Activated CD4-positive, alpha-beta T cell treated with anti-CD3 and anti-CD28 coated beads for 48 hours (primary cell): ENCODE measurements at regions not wholly inside any gene's neighbourhood (a gene's known extent, or its start where the extent isn't known, plus 50 kb on each side); places are given as distances from the start of the nearest gene placed in this dataset.
A peak's percentile ranks its signal among the peaks of the same experiment; 100 is the strongest.
"Not testable (repeated sequence)": the region's sequence is repeated elsewhere in the genome, so short reads cannot be mapped to it uniquely, and the experiment has no call there.

Experiments used
- DNase-seq: peaks from one replicate; pipeline ENCODE4 v3.0.0-alpha.2; 2020

DNA sequence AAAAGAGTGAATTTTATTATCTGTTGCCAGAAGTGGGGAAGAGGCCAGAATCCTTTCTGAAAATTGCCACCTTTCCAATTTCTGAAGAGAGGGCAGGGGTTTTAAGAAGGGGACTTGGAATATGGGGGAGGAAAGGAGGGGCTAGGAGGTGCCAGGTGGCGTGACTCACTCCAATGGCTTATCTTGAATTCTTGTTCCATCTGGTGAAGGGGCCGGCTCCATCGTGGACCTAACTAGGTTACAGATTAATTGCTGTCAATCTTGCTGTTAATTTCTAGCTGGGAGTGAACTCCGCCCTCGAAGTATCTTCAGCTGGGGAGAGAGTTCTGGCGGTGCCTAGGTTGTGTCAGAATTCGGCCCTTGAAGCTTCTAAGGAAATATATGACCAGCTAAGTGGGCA lies 138.7 kb downstream of the YTHDC2 start:
- no peak for DNase-seq

DNA sequence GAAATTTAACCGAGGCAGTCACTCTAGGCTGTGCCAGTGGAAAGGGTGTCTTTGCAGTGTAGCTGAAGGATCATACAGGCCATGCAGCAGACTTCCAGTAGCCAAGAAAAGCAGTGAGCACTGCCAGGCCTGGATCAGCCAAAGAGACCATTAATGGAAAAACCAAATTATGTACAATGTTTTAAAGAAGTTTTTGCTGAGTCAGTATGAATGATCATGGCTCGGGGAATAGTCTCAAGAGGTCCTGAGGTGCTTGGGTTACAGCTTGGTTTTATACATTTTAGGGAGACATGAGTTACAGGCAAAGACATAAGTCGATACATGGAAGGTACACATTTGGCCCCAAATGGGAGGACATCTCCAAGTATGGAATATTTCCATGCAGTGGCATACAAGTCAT lies 141.3 kb downstream of the YTHDC2 start:
- DNase-seq = no peak

DNA sequence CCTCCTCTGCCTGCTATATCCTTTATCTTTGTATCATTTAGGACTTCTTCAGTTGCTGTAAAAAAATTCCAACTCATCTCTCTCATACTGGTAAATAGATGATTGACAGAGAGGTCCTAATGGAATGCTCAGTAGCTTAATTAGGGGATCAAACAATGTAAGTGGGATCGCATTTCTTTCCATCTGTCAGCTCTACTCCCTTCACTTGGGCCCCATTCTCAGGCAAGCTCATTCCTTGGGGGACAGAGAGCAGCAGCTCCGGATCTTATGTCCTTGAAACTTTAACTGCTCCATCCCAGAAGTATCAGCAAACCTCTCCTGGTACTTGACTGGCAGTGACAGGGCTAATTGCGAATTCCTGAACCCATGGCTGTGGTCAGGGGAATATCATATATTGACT lies 146.7 kb downstream of the YTHDC2 start:
- no peak for DNase-seq

DNA sequence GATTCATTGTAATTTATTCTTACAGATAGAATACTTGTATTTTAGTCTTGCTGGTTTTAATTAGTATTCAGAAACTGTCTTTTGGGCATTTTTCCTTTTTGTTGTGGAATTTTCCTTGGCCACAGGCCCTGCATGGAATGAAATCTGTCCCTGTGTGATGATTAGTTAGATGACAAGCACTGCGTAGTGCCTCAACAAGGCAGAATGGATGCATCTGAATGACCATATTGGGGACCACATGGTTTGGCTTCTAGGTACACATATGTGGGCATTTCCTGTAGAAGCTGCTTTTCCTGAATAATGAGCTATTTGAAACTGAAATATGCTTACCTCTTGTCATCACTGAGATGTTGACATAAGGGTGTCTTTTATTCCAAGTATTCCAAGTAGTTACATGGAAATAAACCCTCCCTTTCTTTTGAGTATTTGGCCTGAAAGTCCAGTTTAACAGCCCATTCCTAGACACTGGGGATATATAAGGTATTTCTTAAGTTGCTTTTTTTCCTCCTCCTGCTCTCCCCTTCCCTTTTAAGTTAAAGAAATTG lies 147.3 kb downstream of the YTHDC2 start:
- DNase-seq = no peak

DNA sequence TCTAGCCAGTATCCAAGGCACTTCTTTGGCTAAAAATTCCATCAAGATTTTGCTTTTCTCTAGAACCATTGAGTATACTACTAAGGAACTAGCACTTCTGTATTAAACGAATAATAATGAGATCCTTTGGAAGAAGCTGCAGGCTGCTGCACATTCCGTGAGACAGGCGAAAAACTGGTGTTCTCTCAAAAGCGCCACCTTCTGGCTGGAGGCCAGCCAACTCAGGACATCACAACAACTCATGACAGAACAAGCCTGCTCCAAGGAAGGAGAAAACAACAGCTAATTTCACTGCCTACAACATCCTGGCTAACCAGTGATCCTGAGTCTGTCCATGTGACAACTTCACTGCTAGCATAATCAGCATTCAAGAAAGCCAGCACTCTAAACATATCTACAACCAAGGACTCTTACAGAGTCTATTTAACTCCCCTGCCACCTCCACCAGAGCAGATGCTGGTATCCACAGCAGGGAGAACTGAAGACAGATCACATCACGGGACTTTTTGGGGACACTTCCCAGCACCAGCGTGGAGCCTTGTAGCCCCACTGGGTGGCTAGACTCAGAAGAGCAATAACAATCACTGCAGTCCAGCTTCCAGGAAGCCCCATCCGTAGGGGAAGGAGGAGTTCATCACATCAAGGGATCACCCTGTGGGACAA lies 150.5 kb downstream of the YTHDC2 start:
- DNase-seq = peak; percentile 54

DNA sequence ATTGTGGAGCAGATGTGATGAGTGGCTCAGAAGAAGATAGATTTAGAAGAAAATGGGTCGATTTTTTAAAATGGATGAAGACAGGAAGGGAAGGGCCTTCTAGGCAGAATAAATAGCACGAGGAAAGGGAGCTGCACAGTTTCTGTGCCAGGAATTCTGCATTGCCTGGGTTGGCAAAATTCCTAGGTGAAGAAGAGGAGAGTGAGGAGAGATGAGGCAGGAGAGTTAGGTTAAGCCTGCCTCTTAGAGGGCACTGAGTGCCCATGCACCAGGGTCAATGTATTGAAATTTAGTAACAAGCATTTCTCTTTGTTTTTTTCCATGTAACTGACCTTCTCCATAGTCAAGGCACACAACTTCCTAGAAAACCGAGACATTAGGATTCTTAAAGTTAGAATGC lies 159.5 kb downstream of the YTHDC2 start:
- no peak for DNase-seq

DNA sequence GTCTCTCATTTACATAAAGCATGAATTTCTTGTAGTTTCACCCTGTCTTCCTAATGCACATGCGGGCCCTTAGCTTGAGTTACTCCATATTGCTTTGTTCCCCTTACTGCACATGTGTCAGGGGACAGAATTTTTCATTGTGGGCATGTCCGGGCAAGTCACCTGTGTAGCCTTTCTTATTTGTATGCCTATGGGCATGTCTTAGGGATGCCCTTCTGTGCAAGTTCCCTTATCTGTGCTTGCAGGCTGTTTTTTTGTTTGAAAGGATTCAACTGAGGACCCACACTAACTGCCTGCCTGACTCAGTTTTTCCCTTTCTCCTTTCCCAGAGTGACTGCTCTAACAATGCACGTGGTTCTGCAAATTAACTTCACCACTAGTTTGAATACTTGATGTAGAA lies 161.7 kb downstream of the YTHDC2 start:
- no peak for DNase-seq

DNA sequence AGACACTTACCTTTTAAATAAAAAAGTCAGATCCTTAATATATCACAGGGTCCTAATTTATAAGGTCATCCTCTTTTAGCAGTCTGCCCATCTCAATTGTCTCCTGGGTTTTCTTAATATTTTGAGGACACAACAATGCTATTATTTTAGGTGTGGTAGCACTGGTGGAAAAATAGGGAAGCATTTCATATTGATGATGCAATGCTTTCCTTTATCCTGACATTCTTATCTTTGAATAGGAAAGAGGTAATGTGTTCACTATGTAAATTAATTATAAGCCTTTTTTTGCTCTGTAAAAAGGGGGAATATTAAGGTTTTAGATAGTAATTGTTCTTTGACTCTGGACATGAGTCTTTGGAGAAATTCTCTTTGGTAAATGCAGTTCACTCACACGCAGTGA lies 164.7 kb downstream of the YTHDC2 start:
- no peak for DNase-seq

DNA sequence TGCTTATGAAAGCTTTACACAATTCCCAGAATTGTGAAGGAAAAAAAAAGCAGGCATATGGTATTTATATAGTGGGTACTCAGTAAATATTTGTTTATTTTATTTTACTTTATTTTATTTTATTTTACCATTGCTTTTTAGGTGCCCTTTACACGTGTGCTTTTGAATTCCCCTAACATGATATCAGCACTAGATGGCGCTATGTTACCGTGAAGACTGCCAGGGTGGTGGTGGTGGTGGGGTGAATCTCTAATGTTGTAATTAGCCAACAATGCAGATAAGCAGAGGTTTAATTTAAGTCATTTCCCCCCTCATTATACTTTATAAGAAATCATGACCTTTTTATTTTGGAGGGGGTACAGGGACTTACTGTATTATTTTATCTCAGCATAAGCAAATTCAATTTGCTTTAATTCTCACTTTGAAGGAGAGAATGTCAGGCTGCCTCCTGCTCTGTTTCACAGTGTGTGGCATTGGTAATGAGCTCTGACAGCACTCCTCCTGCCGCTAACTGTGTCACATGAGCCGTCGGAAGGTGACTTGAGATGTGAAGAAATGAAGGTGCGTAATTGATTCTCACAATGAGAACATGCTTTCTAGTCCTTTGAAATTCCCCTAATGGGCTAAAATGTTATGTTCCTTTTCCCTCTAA lies 165.6 kb downstream of the YTHDC2 start:
- DNase-seq = peak; percentile 43

DNA sequence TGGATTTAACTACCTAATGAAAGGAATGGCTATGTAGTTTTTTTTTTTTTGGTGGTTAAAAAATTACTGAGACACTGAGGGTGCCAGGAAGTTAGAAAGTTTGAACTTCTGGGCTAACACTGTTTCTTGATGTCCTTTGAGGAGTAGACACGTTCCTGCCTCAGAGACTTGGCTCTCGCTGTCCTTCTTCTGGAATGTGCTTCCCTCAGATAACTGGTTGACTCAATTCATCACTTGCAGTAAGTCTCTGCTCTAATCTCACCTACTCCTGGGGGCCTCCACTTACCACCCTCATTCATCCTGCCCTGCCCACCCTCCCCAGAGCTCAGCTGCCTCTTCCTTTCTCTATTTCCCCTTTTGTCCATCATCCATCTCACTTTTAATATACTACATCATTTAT lies 167.0 kb downstream of the YTHDC2 start:
- DNase-seq = no peak

DNA sequence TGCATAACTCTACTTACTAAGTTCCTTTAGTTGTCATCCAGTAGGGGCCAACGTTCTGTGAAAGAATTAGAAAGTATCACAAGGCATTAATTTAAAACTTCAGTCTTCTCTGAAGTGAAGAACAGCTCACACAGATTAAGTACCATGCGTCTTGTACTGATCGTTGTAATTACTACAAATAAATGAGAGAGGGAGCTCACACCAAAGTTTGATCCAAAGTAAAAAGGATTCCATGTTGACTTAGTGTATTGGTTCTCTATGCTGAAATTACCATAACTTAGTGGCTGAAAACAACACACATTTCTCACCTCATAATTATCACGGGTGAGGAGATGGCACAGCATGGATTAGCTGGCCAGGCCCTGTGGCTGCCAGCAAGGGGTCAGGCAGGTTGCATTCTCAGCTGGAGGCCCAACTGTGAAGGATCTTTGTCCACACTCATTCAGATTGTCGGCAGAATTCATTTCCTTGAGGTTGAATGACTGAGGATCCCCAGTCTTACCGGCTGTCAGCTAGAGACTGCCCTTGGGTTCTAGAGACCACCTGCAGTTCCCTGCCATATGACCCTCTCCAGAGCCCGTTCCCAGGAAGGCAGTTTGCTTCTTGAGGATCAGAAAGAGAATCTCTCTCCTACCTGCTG lies 169.1 kb downstream of the YTHDC2 start:
- DNase-seq = no peak

DNA sequence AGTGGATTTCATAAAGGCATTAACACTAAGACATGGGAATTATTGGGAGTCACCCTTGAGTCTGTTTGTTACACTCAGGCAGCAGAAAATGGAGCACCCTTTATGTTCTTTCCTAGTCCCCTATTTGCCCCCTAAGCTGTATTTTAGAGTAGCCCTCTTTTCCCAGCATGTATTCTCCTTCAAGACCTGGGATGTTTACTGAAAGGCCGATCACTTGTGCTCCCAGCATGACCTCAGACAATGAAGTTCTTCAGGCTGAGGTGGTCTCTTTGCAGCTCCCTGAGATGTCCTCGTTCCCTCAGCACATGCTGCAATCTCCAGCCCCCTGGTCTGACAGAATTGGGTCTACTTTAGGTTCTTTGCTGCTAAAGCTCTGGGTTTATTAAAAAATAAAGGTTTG lies 169.7 kb downstream of the YTHDC2 start:
- no peak for DNase-seq

DNA sequence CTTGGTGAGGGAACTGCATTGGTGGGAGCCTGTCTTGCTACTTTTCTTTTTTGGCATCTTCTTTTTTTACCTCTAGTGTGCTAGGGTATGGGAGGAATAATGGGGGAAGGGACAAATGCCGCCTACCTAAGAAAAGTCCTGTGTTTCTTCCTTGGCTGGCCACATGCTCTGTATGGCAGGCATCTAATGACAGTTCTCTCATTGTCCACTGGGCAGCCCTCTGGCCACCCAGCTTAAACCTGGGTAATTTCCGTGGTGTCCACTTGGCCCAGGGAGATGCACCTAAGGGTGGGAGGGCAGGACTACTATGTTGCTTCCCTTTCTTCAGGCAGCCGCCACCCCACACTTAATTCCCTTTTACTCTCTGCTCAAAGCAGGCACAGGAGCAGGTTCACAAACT lies 173.1 kb downstream of the YTHDC2 start:
- DNase-seq = no peak

DNA sequence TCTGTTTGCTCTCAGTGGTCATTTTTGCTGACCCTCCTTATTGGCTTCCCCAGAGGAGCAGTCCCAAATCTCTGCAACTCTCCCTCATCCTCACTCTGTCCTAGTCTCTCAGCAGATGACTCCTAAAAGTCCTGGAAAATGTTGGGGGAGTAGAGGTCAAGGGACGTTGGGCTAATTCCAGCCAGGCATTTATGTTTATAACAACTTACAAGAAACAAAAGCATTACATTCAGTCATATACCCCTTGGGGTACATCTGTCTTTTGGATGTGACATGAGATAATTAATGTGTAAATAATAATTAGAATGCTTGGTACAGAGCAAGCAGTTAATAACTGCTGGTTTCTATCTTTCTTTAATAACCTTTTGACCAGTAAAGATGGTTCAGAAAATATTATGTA lies 176.2 kb downstream of the YTHDC2 start:
- DNase-seq = no peak

DNA sequence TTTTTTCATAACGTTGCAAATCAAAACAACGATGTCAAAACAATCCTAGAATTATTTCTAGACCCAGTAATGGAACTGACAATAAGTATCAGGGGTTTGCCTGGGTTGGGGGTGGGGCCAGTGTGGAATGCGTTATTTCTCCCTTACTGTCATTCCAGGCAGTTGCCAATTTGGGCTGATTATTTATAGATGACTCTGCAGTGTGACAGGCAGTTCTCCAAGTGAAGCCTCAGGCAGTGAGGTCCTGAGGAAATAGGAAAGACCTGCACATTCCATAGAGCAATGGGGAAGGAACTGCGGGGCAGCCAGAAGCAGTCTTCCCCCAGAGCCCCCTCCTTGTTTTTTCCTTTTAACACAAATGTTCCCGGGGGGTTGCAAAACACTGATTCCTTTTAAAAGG lies 179.0 kb downstream of the YTHDC2 start:
- DNase-seq = no peak

DNA sequence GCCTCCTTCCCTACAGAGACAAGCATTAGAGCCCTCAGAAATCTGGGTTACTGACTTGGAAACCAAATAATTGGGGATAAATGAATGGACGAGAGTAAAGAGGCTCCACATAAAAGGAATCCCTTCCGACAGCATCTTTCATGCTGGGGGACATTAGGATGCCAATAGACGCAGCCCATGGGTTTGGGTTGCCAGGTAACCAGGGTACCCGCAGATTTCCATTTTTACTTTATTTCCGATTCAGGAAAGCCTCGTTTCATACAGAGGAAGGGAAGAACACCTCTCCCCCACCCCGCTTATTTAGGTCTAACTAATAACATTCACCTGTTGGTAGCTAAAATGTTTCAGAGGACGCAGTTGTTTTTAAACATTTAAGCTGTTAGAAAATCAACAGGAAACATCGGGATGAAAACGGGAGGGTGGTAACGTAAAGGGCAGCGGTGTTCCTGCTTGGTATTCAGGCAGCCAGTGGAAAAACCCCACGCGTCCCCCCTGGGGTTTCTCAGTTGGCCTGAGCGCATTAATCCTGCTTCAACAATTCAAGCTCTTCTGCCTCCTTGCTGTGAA lies 179.5 kb downstream of the YTHDC2 start:
- no peak for DNase-seq

DNA sequence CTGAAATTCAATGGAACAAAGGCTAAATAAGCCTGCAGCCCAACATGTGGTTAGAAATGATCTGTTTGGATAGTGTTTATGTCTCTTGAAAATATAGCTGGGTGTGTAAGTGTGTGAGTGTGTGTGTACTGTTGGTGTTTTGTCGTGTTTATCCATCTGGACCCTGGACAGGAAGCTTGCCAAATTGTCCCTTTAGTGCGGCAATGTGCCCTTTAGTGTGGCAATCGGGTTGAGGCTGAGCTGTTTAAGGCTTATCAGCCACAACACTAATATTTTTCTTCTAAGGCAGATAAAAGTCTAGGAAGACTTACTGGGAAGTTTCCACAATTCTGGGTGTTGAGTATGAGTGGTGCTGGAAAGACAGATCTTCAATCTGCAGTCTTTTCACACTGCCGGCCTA lies 180.2 kb downstream of the YTHDC2 start:
- no peak for DNase-seq

DNA sequence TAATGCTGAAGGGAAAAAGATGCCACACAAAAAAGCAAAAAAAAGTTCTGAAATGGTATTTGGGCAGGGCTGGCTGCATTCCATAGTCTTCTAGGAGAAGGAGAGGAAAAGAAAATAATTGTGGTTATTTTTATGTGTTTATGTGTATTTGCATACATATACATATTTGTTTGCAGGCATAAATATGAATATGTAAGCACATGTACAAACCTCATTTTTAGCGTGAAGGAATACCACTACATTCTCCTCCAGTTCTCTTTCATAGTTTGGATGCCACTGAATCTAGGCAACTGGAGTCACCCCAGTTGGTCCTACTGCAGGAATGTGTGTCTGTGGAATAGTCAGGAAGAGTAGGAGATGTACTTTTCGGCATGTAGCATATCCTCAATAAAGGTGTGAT lies 181.1 kb downstream of the YTHDC2 start:
- DNase-seq = no peak

DNA sequence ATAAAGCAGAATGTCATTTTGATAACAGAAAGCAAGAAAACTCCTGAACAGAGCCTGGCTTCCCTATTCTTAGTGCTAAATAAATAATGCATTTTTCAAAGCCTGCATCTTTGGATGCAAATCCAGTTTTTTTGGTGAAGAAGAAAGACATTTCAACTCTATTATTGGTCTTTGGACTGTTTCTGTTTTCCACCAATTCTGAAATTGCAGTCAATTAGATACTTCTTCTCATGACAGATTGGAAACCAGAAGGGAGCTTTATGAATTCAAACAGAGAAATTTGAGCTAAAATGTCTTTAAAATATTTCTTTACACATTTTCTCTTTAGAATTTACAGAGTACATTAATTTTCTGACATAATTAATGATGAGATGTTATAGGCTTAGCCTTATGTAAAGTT lies 189.8 kb downstream of the YTHDC2 start:
- DNase-seq = no peak

DNA sequence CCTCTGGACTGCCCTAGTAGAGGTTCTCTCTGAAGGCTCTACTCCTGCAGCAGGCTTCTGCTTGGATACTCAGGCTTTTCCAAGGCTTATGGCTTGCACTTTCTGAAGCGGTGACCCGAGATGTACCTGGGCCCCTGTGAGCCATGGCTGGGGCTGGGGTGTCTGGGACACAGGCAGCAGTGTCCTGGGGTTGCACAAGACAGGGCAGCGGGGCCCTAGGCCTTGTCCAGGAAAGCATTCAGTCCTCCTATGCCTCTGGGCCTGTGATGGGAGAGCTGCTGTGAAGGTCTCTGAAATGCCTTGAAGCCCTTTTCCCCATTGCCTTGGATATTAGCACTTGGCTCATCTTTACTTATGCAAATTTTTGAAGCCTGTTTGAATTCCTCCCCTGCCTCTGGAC lies 192.2 kb downstream of the YTHDC2 start:
- DNase-seq = no peak

DNA sequence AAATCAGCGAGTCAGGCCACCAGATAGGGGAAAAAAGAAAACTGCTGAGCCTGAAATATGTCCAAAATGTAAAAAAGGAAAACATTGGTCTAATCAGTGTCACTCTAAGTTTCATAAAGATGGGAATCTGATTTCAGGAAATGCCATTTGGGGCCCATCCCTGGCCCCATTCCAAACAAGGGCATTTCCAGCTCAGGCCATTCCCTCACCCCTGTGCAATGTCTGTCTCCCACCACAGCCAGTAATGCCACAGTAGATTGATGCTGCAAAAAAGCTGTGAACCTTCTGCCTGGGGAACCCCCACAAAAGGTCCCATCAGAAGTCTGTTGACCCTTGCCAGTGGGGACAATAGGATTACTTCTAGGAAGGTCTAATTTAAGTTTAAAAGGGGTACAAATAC lies 199.6 kb downstream of the YTHDC2 start:
- no peak for DNase-seq

DNA sequence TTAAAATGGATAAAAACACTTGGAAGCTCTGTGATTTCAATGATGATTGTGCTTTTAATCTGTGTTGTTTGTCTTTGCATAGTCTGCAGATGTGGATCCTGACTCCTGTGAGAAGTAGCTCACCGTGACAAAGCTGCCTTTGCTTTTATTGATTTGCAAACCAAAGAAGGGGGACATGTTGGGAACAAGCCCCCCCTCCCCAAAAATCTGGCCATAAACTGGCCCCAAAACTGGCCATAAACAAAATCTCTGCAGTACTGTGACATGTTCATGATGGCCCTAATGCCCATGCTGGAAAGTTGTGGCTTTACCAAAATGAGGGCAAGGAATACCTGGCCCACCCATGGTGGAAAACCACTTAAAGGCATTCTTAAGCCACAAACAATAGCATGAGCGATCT lies 202.4 kb downstream of the YTHDC2 start:
- DNase-seq = not testable (repeated sequence)

DNA sequence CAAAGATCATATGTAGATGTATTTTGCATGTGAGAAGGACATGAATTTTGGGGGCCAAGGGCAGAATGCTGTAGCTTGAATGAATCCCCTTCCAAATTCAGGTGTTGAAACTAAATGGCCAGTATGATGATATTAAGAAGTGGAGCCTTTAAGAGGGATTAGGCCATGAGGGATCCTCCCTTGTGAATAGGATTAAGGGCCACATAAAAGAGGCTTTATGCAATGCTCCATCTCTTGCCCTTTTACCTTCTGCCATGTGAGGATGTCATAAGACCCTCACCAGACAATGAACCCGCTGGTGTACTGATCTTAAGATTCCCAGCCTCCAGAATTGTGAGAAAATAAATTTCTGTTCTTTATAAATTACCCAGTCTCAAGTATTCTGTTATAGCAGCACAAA lies 206.1 kb downstream of the YTHDC2 start:
- no peak for DNase-seq

DNA sequence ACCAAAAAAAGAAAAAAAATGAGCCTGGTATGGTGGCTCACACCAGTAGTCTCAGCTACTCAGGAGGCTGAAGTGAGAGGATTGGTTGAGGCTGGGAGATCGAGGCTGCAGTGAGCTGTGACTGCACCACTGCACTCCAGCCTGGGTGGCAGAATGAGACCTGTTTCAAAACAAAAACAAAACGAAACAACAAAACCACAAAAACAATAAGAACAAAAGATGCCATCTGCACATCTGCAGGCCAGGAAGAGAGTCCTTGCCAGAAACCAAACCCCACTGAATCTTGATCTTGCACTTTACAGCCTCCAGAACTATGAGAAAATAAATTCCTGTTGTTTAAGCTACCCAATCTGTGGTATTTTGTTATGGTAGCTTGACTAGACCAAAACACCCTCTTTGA lies 207.7 kb downstream of the YTHDC2 start:
- DNase-seq = no peak
